Adrenal gland (tissue), 9 donors: ENCODE measurements at regions not wholly inside any gene's neighbourhood (a gene's known extent, or its start where the extent isn't known, plus 50 kb on each side); places are given as distances from the start of the nearest gene placed in this dataset.

Experiments used
- DNase-seq, 7 donors: peaks; one replicate each; pipeline ENCODE4 v3.0.0-alpha.2; 2019 to 2020
- H3K27ac ChIP-seq, 5 donors: fragments of 200-600 bp; sonication (generic) in 4 of 5; 1 replicate in 3 of 5; 2 replicates in 2 of 5; pipeline versions ENCODE4 v1.5.1 to v1.8.0; 2016 to 2020; ENCODE audit warnings: mild to moderate bottlenecking in 1 of 5
- H3K27me3 ChIP-seq: fragments of 200-600 bp; 2 replicates; pipeline ENCODE4 v1.8.0; 2021
- H3K36me3 ChIP-seq, 2 donors: fragments of 200-600 bp; replicated peaks in 1 of 2; 1 replicate in 1 of 2; 2 replicates in 1 of 2; pipeline versions ENCODE4 v1.5.1 to v1.8.0; 2018 to 2022
- H3K4me1 ChIP-seq, 2 donors: fragments of 200-600 bp; replicated peaks in 1 of 2; 1 replicate in 1 of 2; 2 replicates in 1 of 2; pipeline versions ENCODE4 v1.5.1 to v1.8.0; 2018 to 2021
- H3K4me3 ChIP-seq, 4 donors: fragments of 200-600 bp; sonication (generic) in 3 of 4; one replicate each; pipeline ENCODE4 v1.5.1; 2016 to 2018
- H3K9me3 ChIP-seq, 3 donors: fragments of 200-600 bp; sonication (generic) in 1 of 3; replicated peaks in 1 of 3; 1 replicate in 2 of 3; 2 replicates in 1 of 3; pipeline versions ENCODE4 v1.5.1 to v1.8.0; 2016 to 2021
- POLR2A ChIP-seq, 2 donors: fragments of 450-650 bp; IDR thresholded peaks; one replicate each; pipeline ENCODE4 v1.6.1; 2017; ENCODE audit warnings: antibody characterized with exemption in 2 of 2, mild to moderate bottlenecking in 2 of 2, moderate library complexity in 1 of 2
- WGBS, 4 donors: extraction: QIAGEN DNeasy Blood & Tissue Kit in 2 of 4; methylation state at CpG; one replicate each; pipeline versions ENCODE4 v1.1.5 to v1.1.7; 2013 to 2017; 5-methylcytosine and 5-hydroxymethylcytosine counted together
- intact Hi-C, 2 donors: fragments of 100-400 bp; cut with DNase I; formaldehyde crosslinking; loops; one replicate each; pipeline versions ENCODE4 v1.14.1 to v1.15.0; 2022 to 2023
- TF ChIP-seq, protein P1 (sequence below), 6 experiments: fragments of 450-650 bp in 4 of 6; fragments of 200-600 bp in 2 of 6; sonication (generic) in 1 of 6; IDR thresholded peaks; 1 replicate in 5 of 6; 2 replicates in 1 of 6; pipeline versions ENCODE4 v1.5.1 to v1.8.0; 2016 to 2021; ENCODE audit warnings: antibody characterized with exemption in 6 of 6, mild to moderate bottlenecking in 2 of 6, moderate library complexity in 1 of 6
- donor health status: healthy with polysubstance abuse.
- donor health status: Bipolar disorder and iron deficiency.
- donor health status: DM: yes; HTN: yes; CAD: no.
- donor health status: DM: no; HTN: no; CAD: no.
- donor health status: DM: no; HTN: no; CAD: no.

DNA sequence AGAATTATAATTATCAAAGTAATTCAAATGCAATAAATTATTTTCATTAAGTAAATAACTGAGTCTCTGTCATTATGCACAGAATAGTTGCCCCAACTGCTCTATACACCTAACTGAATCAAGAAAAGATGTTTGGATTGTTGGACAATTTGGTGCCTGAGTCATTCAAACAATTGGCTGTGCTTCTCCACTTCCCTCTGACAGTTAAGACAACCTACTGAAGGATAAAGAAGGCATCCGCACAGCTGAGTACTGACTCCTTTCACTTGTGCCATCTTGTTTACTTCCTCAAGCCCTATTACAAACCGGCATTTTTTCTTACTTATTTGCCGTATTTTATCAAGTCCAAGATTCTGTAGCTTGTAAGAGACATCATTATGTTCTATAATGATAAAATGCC lies 110.6 kb upstream of the C1QTNF7 start:
- intact Hi-C loops = no loop called here
- H3K4me1 ChIP-seq = no peaks in the 10 kb centered on the region
- DNase-seq = no peak
- TF ChIP-seq, protein P1, sequence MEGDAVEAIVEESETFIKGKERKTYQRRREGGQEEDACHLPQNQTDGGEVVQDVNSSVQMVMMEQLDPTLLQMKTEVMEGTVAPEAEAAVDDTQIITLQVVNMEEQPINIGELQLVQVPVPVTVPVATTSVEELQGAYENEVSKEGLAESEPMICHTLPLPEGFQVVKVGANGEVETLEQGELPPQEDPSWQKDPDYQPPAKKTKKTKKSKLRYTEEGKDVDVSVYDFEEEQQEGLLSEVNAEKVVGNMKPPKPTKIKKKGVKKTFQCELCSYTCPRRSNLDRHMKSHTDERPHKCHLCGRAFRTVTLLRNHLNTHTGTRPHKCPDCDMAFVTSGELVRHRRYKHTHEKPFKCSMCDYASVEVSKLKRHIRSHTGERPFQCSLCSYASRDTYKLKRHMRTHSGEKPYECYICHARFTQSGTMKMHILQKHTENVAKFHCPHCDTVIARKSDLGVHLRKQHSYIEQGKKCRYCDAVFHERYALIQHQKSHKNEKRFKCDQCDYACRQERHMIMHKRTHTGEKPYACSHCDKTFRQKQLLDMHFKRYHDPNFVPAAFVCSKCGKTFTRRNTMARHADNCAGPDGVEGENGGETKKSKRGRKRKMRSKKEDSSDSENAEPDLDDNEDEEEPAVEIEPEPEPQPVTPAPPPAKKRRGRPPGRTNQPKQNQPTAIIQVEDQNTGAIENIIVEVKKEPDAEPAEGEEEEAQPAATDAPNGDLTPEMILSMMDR (IDR thresholded peaks at IDR 0.05) = no peak
- no peak for TF ChIP-seq POLR2A (IDR thresholded peaks at IDR 0.05)
- WGBS, 4 donors = 76 to 94% (median 84%) methylated on average over 3 of the region's 3 CpGs
- no peak overlapping the region for H3K27ac ChIP-seq
- no peaks in the 10 kb centered on the region for H3K36me3 ChIP-seq
- no peaks in the 10 kb centered on the region for H3K9me3 ChIP-seq
- no peaks in the 10 kb centered on the region for H3K27me3 ChIP-seq
- H3K4me3 ChIP-seq = no peak overlapping the region

GRCh38 chr4:15318621-15319348 lies 109.0 kb upstream of the C1QTNF7 start:
- Histone ChIP-seq H3K4me3 (no peak overlapping the region), H3K27me3 (no peaks in the 10 kb centered on the region), H3K27ac (no peak overlapping the region), H3K4me1 (no peaks in the 10 kb centered on the region), H3K36me3 (no peaks in the 10 kb centered on the region), H3K9me3 (no peaks in the 10 kb centered on the region)
- TF ChIP-seq, protein P1 (IDR thresholded peaks at IDR 0.05) = no peak
- no peak for TF ChIP-seq POLR2A (IDR thresholded peaks at IDR 0.05)
- no peak for DNase-seq
- intact Hi-C loops = no loop called here
- 90 to 91% (median 90%) methylated on average over 4 of the region's 4 CpGs for WGBS, 4 donors

DNA sequence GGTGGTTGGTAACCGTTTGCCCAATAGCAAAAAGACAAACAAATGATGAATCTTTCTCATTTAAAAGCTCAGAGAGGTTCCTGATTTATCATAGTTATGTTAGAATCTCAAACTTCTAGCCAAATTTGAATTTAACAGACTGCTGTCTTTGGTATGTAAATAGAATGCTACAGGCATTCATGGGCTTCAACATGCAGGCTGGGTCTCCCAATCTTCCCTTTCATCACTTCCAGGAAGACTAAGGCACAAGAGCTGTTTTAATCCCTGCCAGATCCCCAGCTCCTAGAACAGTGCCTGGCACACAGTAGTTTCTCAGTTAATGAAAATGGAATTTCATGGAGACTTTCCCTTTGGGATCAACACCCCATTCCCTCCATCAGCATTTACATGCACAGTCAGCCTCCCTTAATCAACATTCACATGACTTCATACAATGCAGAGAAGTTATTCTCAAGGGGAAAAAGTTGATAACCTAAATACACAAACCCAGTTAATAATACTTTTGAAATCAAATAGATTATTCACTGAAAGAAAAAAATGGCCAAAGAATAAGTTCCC lies 107.6 kb upstream of the C1QTNF7 start:
- intact Hi-C loops = no loop called here
- WGBS, 4 donors = 37 to 82% (median 76%) methylated on average over 1 of the region's 1 CpG
- no peak overlapping the region for H3K27ac ChIP-seq

GRCh38 chr4:15322006-15322405 lies 105.8 kb upstream of the C1QTNF7 start:
- no peaks in the 10 kb centered on the region for H3K27me3 ChIP-seq
- no peaks in the 10 kb centered on the region for H3K9me3 ChIP-seq
- intact Hi-C loops = no loop called here
- H3K4me1 ChIP-seq = no peaks in the 10 kb centered on the region
- no peak overlapping the region for H3K4me3 ChIP-seq
- 37 to 57% (median 43%) methylated on average over 3 of the region's 3 CpGs for WGBS, 4 donors
- no peak overlapping the region for H3K27ac ChIP-seq
- TF ChIP-seq, protein P1 (IDR thresholded peaks at IDR 0.05) = no peak
- no peak for TF ChIP-seq POLR2A (IDR thresholded peaks at IDR 0.05)
- H3K36me3 ChIP-seq = no peaks in the 10 kb centered on the region
- DNase-seq = no peak

More for the DNA sequence above, 107.6 kb upstream of the C1QTNF7 start:
- H3K9me3 ChIP-seq = no peaks in the 10 kb centered on the region
- no peak overlapping the region for H3K4me3 ChIP-seq
- no peak for DNase-seq
- H3K36me3 ChIP-seq = no peaks in the 10 kb centered on the region
- H3K27me3 ChIP-seq = no peaks in the 10 kb centered on the region
- H3K4me1 ChIP-seq = no peaks in the 10 kb centered on the region
- TF ChIP-seq, protein P1 (IDR thresholded peaks at IDR 0.05) = no peak
- TF ChIP-seq POLR2A (IDR thresholded peaks at IDR 0.05) = no peak
